GM18505 (cell line): ENCODE measurements at regions not wholly inside any gene's neighbourhood (a gene's known extent, or its start where the extent isn't known, plus 50 kb on each side); places are given as distances from the start of the nearest gene placed in this dataset.

ENCODE experiments used
- ATAC-seq: cut with Tn5 transposase; IDR thresholded peaks from one replicate; pipeline ENCODE4 v1.9.1; 2021; ENCODE audit not compliant: unreplicated experiment
- POLR2A ChIP-seq: IDR thresholded peaks from 4 replicates; pipeline ENCODE4 v1.6.1; 2011; ENCODE audit warnings: borderline replicate concordance; ENCODE audit not compliant: insufficient read depth, insufficient read length; ENCODE audit errors: extremely low read depth

DNA sequence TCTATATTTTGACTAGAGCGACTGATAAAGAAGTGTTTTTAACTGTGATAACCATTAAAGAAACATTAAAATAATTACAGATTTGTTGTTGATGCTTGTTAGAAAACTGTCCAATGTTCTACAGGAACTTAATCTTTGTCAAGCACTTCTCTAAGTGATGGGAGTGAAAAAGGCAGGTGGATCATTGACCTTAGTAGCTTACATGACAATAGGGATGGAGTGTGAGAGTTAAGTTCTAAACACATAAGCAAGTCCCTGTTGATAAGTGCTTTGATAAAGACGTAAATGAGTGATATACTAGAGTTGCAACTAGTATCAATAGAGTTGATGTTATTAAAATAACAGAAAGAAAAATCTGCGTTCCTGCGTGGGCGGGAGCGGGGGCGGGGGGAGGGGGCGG, 931.5 kb upstream of the EPHA7 start:
- TF ChIP-seq POLR2A, result no peak
- no peak for ATAC-seq

GRCh38 chr6:94349227-94349626, 929.9 kb upstream of the EPHA7 start:
- no peak for ATAC-seq
- TF ChIP-seq POLR2A, result no peak

DNA sequence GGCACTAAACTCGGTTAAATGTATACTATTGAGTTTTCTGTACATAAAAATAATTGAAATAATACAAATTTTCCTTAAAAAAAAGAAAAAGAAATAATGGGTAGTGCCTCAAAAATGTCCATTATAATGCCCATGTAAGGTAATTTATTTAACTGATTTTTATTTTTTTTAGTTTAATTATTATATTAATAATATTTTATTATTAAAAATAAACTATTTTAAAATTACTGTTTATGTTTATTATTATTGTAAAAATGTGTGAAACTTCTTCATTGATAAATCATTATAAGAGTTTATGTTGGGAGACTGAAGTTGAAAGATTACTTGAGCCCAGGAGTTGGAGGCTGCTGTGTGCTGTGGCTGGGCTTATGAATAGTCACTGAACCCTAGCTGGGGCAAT, 925.5 kb upstream of the EPHA7 start:
- no peak for TF ChIP-seq POLR2A
- no peak for ATAC-seq

DNA sequence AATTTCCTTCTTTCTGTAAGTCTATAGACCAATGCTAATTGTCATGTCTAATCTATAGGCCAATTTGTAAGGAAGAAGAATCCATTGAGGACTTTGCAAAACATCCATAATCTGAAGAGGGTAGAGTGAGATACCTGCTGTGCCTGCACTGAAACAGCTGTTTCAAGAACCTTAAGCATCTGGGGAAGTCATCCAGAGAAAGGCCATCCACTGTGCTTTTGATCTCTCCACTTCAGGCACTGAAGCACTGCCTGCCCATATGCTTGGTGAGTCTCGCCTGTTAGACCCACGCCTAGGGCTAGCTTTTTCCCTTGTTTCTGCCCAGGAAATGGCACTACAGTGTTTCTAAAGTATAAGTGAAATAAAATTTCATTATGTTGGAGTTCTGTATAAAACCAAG, 921.8 kb upstream of the EPHA7 start:
- TF ChIP-seq POLR2A, result no peak
- ATAC-seq, result no peak

GRCh38 chr6:94323853-94324252, 904.5 kb upstream of the EPHA7 start:
- no peak for ATAC-seq
- TF ChIP-seq POLR2A, result no peak

GRCh38 chr6:94300424-94301144, 881.2 kb upstream of the EPHA7 start:
- no peak for ATAC-seq
- TF ChIP-seq POLR2A, result no peak

DNA sequence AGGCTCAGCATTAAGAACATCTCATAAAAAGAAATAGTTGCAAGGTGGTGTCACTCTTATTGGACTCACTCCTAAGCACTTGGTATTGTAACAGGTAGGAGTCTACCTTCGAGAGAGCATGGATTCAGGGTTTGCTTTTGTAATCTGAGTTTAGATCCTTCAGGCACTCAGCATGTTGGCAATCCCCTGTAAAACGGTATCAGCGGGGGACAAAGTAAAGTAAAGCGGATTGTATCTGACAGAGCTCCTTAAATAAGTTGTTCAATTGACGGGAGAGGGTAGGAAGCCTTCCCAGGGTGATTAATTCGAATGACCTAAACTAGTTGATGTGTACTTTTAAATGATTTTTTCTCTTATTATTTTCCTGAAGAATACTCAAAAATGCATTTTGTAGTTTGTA, 869.8 kb upstream of the EPHA7 start:
- ATAC-seq, result no peak
- no peak for TF ChIP-seq POLR2A

DNA sequence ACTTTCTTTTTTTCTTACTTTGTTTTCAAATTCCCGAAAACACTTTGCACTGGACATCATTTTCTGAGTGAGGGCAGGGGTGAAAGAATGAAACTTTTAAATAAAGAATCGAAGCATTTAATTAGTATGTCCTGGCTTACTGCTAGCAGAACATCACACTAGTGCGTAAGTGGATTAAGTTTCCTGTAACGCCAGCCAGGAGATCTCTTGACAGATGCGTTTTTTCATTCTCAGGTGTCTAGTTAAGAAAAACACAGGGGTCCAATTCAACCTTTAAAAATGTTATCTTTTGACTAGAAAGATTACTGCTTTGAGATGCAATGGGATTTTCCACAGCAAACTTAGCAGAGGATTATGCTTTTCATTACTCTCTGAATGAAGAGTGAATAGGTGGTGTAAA, 858.8 kb upstream of the EPHA7 start:
- TF ChIP-seq POLR2A, result no peak

GRCh38 chr6:94272327-94272726, 853.0 kb upstream of the EPHA7 start:
- no peak for ATAC-seq
- TF ChIP-seq POLR2A, result no peak

More for the DNA sequence above, 858.8 kb upstream of the EPHA7 start:
- no peak for ATAC-seq

- no peak for TF ChIP-seq POLR2A
- ATAC-seq, result no peak
These were observed 851.0 kb upstream of the EPHA7 start for GRCh38 chr6:94270091-94270948.

DNA sequence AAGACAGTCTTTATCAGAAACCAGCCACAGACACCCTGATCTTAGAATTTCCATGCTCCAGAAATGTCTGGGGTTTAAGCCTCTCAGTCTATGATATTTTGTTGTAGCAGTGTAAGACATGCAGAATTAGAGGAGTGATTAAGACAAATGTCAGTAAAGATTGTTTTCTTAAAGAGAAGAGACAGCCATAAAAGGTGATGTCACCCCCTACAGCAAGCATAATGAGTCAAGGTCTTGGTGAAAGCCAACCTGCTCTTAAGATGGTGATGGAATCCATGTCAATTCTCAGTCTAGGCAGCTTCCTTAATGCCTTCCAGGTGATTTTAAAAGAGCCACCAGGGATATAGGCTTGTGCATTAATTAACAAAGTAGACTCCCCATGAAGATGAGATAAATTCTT, 849.9 kb upstream of the EPHA7 start:
- TF ChIP-seq POLR2A, result no peak
- ATAC-seq, result no peak

- no peak for TF ChIP-seq POLR2A
- ATAC-seq, result no peak
These were observed 841.4 kb upstream of the EPHA7 start for GRCh38 chr6:94260765-94261164.

DNA sequence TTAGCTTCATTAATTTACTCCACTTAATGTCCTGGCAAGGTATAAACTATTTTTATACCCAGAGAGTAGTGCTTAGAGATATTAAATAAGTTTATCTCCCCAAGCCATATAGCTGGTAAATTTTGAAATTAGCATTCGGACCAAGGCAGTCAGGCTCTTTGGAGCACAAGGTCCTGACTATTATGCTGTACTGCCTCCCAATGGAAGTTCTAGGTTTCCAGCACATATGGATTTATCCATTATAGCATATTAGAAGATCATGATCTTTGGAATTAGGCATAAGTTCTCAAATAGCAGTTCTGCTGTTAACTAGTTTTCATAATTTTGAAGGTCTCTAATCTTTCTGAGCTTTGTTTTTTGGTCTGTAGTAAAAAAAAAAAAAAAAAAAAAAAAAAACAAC, 835.3 kb upstream of the EPHA7 start:
- ATAC-seq, result no peak
- no peak for TF ChIP-seq POLR2A

DNA sequence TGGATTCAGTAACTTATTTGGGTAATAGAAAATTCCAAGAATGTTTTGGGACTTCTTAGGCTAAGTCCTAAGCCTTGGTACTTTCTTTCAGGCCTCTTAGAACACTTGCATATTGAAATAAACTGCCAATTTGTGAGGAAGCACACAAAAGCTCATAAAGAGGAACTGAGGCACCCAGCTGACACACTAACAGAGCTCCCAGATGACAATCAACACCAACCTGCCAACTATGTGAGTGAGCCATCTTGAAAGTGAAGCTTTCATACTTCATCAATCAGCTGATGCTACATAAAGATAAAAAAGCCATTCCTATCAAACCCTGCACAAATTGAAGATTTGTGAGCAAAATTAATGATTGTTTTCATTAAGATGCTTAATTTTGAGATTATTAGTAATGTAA, 832.5 kb upstream of the EPHA7 start:
- no peak for ATAC-seq
- no peak for TF ChIP-seq POLR2A
